ENCODE measurements at regions not wholly inside any gene's neighbourhood (a gene's known extent, or its start where the extent isn't known, plus 50 kb on each side); places are given as distances from the start of the nearest gene placed in this dataset.

DNA sequence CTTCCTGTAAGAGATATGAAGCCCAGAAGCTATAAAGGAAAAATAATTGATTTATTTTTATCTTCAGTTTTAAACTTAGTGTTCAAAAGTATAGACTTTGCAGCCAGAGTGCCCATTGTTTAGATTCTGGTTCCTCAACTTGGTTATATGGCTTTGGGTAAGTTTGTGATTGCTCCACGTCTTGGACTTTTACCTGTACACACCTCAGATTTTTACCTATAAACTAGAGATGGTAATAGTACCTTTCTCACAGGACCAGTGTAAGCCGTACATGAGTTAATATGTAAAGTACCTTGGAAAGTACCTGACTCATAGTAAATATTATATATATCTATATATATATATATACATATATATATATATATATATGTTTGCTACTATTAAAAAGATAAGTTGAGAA is 283.8 kb downstream of the RAP2B start:
- TF ChIP-seq, protein P1, sequence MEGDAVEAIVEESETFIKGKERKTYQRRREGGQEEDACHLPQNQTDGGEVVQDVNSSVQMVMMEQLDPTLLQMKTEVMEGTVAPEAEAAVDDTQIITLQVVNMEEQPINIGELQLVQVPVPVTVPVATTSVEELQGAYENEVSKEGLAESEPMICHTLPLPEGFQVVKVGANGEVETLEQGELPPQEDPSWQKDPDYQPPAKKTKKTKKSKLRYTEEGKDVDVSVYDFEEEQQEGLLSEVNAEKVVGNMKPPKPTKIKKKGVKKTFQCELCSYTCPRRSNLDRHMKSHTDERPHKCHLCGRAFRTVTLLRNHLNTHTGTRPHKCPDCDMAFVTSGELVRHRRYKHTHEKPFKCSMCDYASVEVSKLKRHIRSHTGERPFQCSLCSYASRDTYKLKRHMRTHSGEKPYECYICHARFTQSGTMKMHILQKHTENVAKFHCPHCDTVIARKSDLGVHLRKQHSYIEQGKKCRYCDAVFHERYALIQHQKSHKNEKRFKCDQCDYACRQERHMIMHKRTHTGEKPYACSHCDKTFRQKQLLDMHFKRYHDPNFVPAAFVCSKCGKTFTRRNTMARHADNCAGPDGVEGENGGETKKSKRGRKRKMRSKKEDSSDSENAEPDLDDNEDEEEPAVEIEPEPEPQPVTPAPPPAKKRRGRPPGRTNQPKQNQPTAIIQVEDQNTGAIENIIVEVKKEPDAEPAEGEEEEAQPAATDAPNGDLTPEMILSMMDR (IDR thresholded peaks at IDR 0.05; ENCODE audit: borderline replicate concordance, extremely low read depth, low read length, poor library complexity, severe bottlenecking): no peak
- no peak for TF ChIP-seq EZH2 (IDR thresholded peaks at IDR 0.05; ENCODE audit: borderline replicate concordance, low read depth, low read length, severe bottlenecking)
